ENCODE measurements at regions not wholly inside any gene's neighbourhood (a gene's known extent, or its start where the extent isn't known, plus 50 kb on each side); places are given as distances from the start of the nearest gene placed in this dataset.

DNA sequence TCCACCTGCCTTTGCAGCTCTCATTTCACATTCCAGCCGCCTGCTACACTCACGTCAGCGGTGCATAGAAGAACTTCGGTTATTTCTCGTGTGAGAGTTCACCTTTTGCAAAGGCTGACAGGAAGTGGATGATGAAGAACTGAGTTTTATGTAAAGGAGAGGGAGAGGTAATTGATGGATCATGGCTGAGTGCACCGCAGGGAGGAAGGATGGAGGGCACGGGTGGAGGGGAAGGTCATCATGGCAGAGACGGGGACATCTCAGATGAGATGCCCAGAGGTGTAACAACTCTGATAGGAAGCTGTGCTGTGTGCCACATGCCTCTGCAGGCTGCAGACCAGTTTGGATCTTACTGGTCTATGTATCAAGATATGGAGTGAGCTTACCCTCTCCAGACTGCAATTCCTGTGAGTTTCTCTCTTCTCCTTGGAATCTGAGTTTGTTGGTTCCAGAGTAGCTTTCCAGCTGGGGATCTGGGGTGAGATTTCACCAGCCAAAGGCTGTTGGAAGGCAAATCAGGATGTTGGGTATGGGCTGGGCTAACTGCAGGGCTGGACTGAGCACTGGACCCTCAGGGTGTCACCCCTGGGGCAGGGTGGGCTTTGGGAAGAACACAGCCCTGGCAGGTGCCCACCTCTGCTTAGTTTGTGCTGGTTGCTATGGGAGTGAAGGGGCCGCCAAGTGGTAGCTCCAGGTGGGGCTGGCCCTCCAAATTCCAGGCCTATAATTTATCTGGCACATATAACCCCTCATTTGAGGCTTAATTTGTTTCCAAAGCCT, 777.0 kb downstream of the KCNJ18 start:
- ATAC-seq (no peak), DNase-seq (ENCODE audit: low spot score) (no peak), FAIRE-seq (no peak)
- in situ Hi-C loops (cut with HindIII; ENCODE audit: extremely low pct_ligation_motif_present, low pct_unique_long_range_greater_than_20kb) = loop anchor here (25.0 kb wide), 2 partner anchors 93 to 107 kb away; no protein-coding TSS in a partner anchor
- no peaks in the 10 kb centered on the region for H3K4me1 ChIP-seq (ENCODE audit: insufficient read depth, low read length)
- H3K4me3 ChIP-seq (replicated peaks in 1 of 3; ENCODE audit: insufficient read depth in 1 of 3, low read depth in 2 of 3, low read length in 3 of 3) = no peak overlapping the region
- no peak overlapping the region for H2AFZ ChIP-seq (ENCODE audit: low read length)
- no peaks in the 10 kb centered on the region for H3K9me3 ChIP-seq (ENCODE audit: low read length)
- H3K36me3 ChIP-seq (replicated peaks in 1 of 2; ENCODE audit: control insufficient read depth in 1 of 2, insufficient read depth in 2 of 2, low read length in 2 of 2) = no peaks in the 10 kb centered on the region
- no peak overlapping the region for H3K27ac ChIP-seq (ENCODE audit: extremely low read length, insufficient read depth, low read length)
- no peak overlapping the region for H3K4me2 ChIP-seq (ENCODE audit: low read depth, low read length)
- WGBS (ENCODE audit: low lambda C conversion rate) = 27% methylated on average over 9 of the region's 9 CpGs
- H4K20me1 ChIP-seq (ENCODE audit: insufficient read depth, low read length) = no peaks in the 10 kb centered on the region
- H3K79me2 ChIP-seq (ENCODE audit: insufficient read depth, low read length) = no peaks in the 10 kb centered on the region
- H3K27me3 ChIP-seq (ENCODE audit: control insufficient read depth in 1 of 2, insufficient read depth in 2 of 2, low read length in 2 of 2) = no peaks in the 10 kb centered on the region
- ChIA-PET POLR2A (no interaction called here), CTCF (ENCODE audit: low intra/inter-chr PET ratio, low total read pairs) (no interaction called here)
- intact Hi-C loops (cut with micrococcal nuclease; ENCODE audit: unreplicated experiment) = no loop called here
- no TSS peak for BruUV-seq (replicated peaks)
- H3K9ac ChIP-seq (ENCODE audit: insufficient read depth, low read depth, low read length) = no peak overlapping the region
- TF ChIP-seq EP300 (IDR thresholded peaks at IDR 0.05; ENCODE audit: low read depth in 2 of 2, low read length in 2 of 2) (no peak), EP300 (CRISPR knock-in tag; IDR thresholded peaks at IDR 0.05; ENCODE audit: borderline replicate concordance) (no peak), TAF15 (IDR thresholded peaks at IDR 0.05; ENCODE audit: low read depth, low read length, poor library complexity, severe bottlenecking) (no peak), HNRNPL (IDR thresholded peaks at IDR 0.05; ENCODE audit: low read depth, low read length) (no peak), ARID2 (CRISPR knock-in tag; IDR thresholded peaks at IDR 0.05; ENCODE audit: borderline replicate concordance) (no peak), NFKBIZ (CRISPR knock-in tag; IDR thresholded peaks at IDR 0.05) (no peak), ZNF205 (CRISPR knock-in tag; IDR thresholded peaks at IDR 0.05) (no peak), ZNF816 (CRISPR knock-in tag; IDR thresholded peaks at IDR 0.05; ENCODE audit: borderline replicate concordance) (no peak), ZFP36 (IDR thresholded peaks at IDR 0.05; ENCODE audit: borderline replicate concordance, low read depth, low read length, partially characterized antibody) (no peak), SOX5 (CRISPR knock-in tag; IDR thresholded peaks at IDR 0.05; ENCODE audit: borderline replicate concordance) (no peak), TBX3 (IDR thresholded peaks at IDR 0.05; ENCODE audit: borderline replicate concordance) (no peak), ZKSCAN5 (CRISPR knock-in tag; IDR thresholded peaks at IDR 0.05) (no peak), ZNF678 (CRISPR knock-in tag; IDR thresholded peaks at IDR 0.05) (no peak), NFYB (CRISPR knock-in tag; IDR thresholded peaks at IDR 0.05) (no peak), ZNF558 (CRISPR knock-in tag; IDR thresholded peaks at IDR 0.05; ENCODE audit: borderline replicate concordance) (no peak), ZFAT (CRISPR knock-in tag; conservative IDR thresholded peaks at IDR 0.05) (no peak)
- TF ChIP-seq, protein P1, sequence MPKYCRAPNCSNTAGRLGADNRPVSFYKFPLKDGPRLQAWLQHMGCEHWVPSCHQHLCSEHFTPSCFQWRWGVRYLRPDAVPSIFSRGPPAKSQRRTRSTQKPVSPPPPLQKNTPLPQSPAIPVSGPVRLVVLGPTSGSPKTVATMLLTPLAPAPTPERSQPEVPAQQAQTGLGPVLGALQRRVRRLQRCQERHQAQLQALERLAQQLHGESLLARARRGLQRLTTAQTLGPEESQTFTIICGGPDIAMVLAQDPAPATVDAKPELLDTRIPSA (CRISPR knock-in tag; IDR thresholded peaks at IDR 0.05; ENCODE audit: borderline replicate concordance) = no peak
- TF ChIP-seq, protein P2, sequence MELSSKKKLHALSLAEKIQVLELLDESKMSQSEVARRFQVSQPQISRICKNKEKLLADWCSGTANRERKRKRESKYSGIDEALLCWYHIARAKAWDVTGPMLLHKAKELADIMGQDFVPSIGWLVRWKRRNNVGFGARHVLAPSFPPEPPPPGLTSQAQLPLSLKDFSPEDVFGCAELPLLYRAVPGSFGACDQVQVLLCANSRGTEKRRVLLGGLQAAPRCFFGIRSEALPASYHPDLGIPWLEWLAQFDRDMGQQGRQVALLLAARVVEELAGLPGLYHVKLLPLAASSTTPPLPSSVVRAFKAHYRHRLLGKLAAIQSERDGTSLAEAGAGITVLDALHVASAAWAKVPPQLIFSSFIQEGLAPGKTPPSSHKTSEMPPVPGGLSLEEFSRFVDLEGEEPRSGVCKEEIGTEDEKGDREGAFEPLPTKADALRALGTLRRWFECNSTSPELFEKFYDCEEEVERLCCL (CRISPR knock-in tag; IDR thresholded peaks at IDR 0.05; ENCODE audit: borderline replicate concordance) = no peak
- TF ChIP-seq, protein P3, sequence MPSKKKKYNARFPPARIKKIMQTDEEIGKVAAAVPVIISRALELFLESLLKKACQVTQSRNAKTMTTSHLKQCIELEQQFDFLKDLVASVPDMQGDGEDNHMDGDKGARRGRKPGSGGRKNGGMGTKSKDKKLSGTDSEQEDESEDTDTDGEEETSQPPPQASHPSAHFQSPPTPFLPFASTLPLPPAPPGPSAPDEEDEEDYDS (CRISPR knock-in tag; IDR thresholded peaks at IDR 0.05) = no peak
- TF ChIP-seq, protein P4, sequence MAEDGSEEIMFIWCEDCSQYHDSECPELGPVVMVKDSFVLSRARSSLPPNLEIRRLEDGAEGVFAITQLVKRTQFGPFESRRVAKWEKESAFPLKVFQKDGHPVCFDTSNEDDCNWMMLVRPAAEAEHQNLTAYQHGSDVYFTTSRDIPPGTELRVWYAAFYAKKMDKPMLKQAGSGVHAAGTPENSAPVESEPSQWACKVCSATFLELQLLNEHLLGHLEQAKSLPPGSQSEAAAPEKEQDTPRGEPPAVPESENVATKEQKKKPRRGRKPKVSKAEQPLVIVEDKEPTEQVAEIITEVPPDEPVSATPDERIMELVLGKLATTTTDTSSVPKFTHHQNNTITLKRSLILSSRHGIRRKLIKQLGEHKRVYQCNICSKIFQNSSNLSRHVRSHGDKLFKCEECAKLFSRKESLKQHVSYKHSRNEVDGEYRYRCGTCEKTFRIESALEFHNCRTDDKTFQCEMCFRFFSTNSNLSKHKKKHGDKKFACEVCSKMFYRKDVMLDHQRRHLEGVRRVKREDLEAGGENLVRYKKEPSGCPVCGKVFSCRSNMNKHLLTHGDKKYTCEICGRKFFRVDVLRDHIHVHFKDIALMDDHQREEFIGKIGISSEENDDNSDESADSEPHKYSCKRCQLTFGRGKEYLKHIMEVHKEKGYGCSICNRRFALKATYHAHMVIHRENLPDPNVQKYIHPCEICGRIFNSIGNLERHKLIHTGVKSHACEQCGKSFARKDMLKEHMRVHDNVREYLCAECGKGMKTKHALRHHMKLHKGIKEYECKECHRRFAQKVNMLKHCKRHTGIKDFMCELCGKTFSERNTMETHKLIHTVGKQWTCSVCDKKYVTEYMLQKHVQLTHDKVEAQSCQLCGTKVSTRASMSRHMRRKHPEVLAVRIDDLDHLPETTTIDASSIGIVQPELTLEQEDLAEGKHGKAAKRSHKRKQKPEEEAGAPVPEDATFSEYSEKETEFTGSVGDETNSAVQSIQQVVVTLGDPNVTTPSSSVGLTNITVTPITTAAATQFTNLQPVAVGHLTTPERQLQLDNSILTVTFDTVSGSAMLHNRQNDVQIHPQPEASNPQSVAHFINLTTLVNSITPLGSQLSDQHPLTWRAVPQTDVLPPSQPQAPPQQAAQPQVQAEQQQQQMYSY (CRISPR knock-in tag; IDR thresholded peaks at IDR 0.05) = no peak
